OCI-LY3 (cell line): ENCODE measurements at regions not wholly inside any gene's neighbourhood (a gene's known extent, or its start where the extent isn't known, plus 50 kb on each side); places are given as distances from the start of the nearest gene placed in this dataset.

Experiments
- EZH2phosphoT487 ChIP-seq: fragments of 200-600 bp; shearing (Covaris generic); IDR thresholded peaks from 2 replicates; pipeline ENCODE4 v1.6.1; 2018; ENCODE audit warnings: antibody characterized with exemption, mixed run types, low read depth
- TF ChIP-seq, protein P1 (sequence below): fragments of 200-600, 300-600 bp; sonication (generic); IDR thresholded peaks from 2 replicates; pipeline ENCODE4 v1.5.1; 2014; ENCODE audit warnings: antibody characterized with exemption, low read length, low read depth

DNA sequence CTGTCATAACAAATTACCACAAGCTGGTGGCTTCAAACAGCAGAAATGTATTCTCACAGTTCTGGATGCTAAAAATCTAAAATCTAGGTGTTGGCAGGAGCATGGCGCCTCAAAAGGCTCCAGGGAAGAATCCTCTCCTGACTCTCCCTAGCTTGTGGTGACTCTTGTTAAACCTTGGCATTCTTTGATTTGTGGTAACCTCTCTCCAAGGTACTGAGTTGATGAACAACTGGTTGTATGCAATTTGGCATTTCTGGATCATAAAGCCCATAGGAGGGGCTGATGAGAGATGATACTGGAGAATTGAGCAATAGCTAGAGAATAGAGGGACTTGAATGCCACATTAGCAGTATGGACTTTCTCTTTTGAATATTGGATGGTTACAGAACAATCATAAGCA lies 821.8 kb downstream of the TBL1XR1 start:
- TF ChIP-seq, protein P1, sequence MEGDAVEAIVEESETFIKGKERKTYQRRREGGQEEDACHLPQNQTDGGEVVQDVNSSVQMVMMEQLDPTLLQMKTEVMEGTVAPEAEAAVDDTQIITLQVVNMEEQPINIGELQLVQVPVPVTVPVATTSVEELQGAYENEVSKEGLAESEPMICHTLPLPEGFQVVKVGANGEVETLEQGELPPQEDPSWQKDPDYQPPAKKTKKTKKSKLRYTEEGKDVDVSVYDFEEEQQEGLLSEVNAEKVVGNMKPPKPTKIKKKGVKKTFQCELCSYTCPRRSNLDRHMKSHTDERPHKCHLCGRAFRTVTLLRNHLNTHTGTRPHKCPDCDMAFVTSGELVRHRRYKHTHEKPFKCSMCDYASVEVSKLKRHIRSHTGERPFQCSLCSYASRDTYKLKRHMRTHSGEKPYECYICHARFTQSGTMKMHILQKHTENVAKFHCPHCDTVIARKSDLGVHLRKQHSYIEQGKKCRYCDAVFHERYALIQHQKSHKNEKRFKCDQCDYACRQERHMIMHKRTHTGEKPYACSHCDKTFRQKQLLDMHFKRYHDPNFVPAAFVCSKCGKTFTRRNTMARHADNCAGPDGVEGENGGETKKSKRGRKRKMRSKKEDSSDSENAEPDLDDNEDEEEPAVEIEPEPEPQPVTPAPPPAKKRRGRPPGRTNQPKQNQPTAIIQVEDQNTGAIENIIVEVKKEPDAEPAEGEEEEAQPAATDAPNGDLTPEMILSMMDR: no peak
- TF ChIP-seq EZH2phosphoT487: no peak
